SK-N-MC (cell line): ENCODE measurements at regions not wholly inside any gene's neighbourhood (a gene's known extent, or its start where the extent isn't known, plus 50 kb on each side); places are given as distances from the start of the nearest gene placed in this dataset.

Experiments
- EZH2 ChIP-seq: fragments of 200-600 bp; sonication (generic); IDR thresholded peaks from one replicate; pipeline ENCODE4 v1.6.1; 2017; ENCODE audit warnings: antibody characterized with exemption
- FOXP2 ChIP-seq: optimal IDR thresholded peaks from 2 replicates; pipeline ENCODE3; 2011; ENCODE audit warnings: mild to moderate bottlenecking, moderate library complexity; ENCODE audit not compliant: insufficient read depth; ENCODE audit errors: extremely low read length, control extremely low read depth
- POLR2AphosphoS5 ChIP-seq: IDR thresholded peaks from 2 replicates; pipeline ENCODE4 v1.6.1; 2012; ENCODE audit warnings: mild to moderate bottlenecking, low read depth, low read length, borderline replicate concordance

- TF ChIP-seq POLR2AphosphoS5 (no peak), EZH2 (no peak), FOXP2 (no peak)
Observed at GRCh38 chr2:109680523-109681297, 66.5 kb downstream of the SOWAHC start.
